ENCODE measurements at regions not wholly inside any gene's neighbourhood (a gene's known extent, or its start where the extent isn't known, plus 50 kb on each side); places are given as distances from the start of the nearest gene placed in this dataset.

DNA sequence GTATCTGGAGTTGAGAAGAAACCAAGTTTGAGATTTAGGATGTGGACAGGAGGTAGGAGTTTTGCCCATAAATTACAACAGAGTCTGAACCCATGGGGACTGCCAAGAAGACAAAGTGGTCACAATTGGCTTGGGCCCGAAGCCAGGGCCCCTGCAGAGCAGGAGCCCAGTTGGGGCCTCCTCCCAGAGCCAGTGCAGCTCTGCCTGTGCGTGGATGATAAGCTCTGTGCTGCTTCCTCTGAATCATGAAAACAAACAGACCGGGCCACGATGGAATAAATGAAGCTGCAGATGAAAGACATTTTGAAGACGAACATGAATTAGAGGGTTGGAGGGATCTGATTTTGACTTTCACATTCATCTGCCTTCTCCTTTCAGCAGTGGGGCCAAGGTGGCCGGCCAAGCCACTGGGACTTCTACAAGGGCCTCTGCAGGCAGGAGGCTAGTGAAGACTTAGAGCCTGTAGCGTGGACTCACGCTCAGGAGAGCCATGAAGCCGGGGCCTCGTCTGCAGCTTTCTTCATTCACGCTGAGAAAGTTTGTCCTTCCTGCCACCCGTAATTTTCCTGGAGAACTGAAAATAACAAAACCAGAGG lies 156.8 kb upstream of the LYZL1 start (continued):
- peak; percentile 72 for TF ChIP-seq VEZF1 (CRISPR knock-in tag; IDR thresholded peaks at IDR 0.05)
- TF ChIP-seq, protein P1, sequence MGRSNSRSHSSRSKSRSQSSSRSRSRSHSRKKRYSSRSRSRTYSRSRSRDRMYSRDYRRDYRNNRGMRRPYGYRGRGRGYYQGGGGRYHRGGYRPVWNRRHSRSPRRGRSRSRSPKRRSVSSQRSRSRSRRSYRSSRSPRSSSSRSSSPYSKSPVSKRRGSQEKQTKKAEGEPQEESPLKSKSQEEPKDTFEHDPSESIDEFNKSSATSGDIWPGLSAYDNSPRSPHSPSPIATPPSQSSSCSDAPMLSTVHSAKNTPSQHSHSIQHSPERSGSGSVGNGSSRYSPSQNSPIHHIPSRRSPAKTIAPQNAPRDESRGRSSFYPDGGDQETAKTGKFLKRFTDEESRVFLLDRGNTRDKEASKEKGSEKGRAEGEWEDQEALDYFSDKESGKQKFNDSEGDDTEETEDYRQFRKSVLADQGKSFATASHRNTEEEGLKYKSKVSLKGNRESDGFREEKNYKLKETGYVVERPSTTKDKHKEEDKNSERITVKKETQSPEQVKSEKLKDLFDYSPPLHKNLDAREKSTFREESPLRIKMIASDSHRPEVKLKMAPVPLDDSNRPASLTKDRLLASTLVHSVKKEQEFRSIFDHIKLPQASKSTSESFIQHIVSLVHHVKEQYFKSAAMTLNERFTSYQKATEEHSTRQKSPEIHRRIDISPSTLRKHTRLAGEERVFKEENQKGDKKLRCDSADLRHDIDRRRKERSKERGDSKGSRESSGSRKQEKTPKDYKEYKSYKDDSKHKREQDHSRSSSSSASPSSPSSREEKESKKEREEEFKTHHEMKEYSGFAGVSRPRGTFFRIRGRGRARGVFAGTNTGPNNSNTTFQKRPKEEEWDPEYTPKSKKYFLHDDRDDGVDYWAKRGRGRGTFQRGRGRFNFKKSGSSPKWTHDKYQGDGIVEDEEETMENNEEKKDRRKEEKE (IDR thresholded peaks at IDR 0.05; ENCODE audit: borderline replicate concordance in 1 of 2, control insufficient read depth in 1 of 2, low read depth in 2 of 2, low read length in 1 of 2), result no peak
- peak; percentile 98 for TF ChIP-seq ARID1B (IDR thresholded peaks at IDR 0.05)
- TF ChIP-seq SRSF7 (optimal IDR thresholded peaks at IDR 0.05; ENCODE audit: low read depth, low read length), result no peak
- peak; percentile 29 to 60; a peak in 1 of 4 replicates for TF ChIP-seq MNT (conservative IDR thresholded peaks at IDR 0.05)
- no peak for TF ChIP-seq KDM5B (IDR thresholded peaks at IDR 0.05; ENCODE audit: insufficient replicate concordance, low read depth, low read length)
- no peak for TF ChIP-seq KAT7 (CRISPR knock-in tag; IDR thresholded peaks at IDR 0.05; ENCODE audit: borderline replicate concordance)
- TF ChIP-seq ZNF780A (CRISPR knock-in tag; IDR thresholded peaks at IDR 0.05), result no peak
- TF ChIP-seq RBM34 (IDR thresholded peaks at IDR 0.05; ENCODE audit: borderline replicate concordance, insufficient read depth, low read length), result no peak
- TF ChIP-seq SETDB1 (IDR thresholded peaks at IDR 0.05; ENCODE audit: low read length), result no peak
- peak in 1 of 2 experiments; percentile 90; a peak in 2 of 4 replicates for TF ChIP-seq HDAC1 (IDR thresholded peaks at IDR 0.05)
- TF ChIP-seq, protein P2, sequence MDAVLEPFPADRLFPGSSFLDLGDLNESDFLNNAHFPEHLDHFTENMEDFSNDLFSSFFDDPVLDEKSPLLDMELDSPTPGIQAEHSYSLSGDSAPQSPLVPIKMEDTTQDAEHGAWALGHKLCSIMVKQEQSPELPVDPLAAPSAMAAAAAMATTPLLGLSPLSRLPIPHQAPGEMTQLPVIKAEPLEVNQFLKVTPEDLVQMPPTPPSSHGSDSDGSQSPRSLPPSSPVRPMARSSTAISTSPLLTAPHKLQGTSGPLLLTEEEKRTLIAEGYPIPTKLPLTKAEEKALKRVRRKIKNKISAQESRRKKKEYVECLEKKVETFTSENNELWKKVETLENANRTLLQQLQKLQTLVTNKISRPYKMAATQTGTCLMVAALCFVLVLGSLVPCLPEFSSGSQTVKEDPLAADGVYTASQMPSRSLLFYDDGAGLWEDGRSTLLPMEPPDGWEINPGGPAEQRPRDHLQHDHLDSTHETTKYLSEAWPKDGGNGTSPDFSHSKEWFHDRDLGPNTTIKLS (IDR thresholded peaks at IDR 0.05; ENCODE audit: borderline replicate concordance, low read depth), result peak; percentile 51; the same call in 1 of the 2 replicates
- TF ChIP-seq, protein P3, sequence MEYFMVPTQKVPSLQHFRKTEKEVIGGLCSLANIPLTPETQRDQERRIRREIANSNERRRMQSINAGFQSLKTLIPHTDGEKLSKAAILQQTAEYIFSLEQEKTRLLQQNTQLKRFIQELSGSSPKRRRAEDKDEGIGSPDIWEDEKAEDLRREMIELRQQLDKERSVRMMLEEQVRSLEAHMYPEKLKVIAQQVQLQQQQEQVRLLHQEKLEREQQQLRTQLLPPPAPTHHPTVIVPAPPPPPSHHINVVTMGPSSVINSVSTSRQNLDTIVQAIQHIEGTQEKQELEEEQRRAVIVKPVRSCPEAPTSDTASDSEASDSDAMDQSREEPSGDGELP (CRISPR knock-in tag; IDR thresholded peaks at IDR 0.05; ENCODE audit: borderline replicate concordance), result peak; percentile 66; the same call in 1 of the 2 replicates
- no peak for TF ChIP-seq E2F5 (CRISPR knock-in tag; IDR thresholded peaks at IDR 0.05)
- 0 out of 2 replicates have a peak, but pooled peaks have one; percentile 8 for TF ChIP-seq ATF4 (CRISPR knock-in tag; IDR thresholded peaks at IDR 0.05)
